ENCODE measurements at regions not wholly inside any gene's neighbourhood (a gene's known extent, or its start where the extent isn't known, plus 50 kb on each side); places are given as distances from the start of the nearest gene placed in this dataset.

DNA sequence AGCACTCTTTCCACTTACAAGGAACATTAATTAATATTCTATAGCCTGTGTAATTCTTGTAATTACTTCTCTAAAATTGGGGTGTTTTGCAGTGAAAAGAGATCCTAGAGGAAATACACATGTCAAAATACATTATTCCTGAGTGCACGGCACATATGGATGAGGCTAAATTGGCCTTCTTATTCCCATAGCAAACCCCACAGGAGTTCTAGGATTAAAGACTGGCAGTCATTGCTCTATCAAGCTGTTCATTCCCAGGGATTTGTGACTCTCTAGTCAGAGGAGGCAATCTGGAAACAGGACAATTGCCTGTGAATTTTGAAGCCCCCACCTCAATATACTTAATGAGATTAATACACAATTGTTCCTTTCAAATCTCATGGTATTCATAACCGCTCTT, 145.9 kb upstream of the OPCML start:
- TF ChIP-seq, protein P1, sequence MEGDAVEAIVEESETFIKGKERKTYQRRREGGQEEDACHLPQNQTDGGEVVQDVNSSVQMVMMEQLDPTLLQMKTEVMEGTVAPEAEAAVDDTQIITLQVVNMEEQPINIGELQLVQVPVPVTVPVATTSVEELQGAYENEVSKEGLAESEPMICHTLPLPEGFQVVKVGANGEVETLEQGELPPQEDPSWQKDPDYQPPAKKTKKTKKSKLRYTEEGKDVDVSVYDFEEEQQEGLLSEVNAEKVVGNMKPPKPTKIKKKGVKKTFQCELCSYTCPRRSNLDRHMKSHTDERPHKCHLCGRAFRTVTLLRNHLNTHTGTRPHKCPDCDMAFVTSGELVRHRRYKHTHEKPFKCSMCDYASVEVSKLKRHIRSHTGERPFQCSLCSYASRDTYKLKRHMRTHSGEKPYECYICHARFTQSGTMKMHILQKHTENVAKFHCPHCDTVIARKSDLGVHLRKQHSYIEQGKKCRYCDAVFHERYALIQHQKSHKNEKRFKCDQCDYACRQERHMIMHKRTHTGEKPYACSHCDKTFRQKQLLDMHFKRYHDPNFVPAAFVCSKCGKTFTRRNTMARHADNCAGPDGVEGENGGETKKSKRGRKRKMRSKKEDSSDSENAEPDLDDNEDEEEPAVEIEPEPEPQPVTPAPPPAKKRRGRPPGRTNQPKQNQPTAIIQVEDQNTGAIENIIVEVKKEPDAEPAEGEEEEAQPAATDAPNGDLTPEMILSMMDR (IDR thresholded peaks at IDR 0.05) = no peak
- TF ChIP-seq POLR2A (IDR thresholded peaks at IDR 0.05) = no peak

Measured in right lobe of liver (tissue), 4 donors.